ENCODE measurements at regions not wholly inside any gene's neighbourhood (a gene's known extent, or its start where the extent isn't known, plus 50 kb on each side); places are given as distances from the start of the nearest gene placed in this dataset.

DNA sequence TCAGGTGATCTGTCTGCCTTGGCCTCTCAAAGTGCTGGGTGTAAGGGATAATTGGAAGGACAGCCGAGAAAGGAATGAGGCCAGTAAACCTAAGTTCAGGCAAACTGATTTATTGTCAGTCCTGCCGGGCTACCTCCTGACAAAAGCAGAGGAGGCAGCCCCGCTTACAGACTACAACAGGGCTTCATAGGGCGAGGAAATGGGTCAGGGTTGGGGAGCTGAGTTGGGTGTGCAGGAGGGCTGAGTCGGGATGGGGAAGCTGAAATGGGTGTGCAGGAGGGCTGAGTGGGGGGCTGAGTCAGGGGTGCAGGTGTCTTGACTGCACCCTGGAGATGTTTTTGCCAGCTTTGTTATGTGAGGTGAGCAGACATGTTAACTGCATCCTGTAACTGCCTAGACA, 210.2 kb downstream of the SLITRK6 start:
- no peaks in the 10 kb centered on the region for H3K9me3 ChIP-seq (ENCODE audit: control insufficient read depth, insufficient read depth, low read length)

DNA sequence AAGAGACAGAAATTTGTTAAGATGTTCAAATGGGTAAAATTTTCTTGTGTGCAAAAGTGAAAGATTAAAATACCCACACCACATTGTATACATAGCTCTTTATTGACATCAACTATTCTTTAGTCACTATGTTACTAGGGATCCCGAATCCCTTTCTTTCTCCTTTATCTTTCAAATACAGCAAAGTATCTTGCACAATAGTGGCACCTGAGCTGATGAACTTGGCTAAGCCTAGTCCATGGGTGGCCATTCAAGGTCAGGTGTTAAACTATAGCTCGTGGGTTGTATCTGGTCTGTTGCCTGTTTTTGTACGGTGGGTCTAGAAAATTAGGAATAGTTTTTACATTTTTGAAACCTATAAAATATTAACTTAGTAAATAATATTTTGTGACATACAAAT, 210.9 kb downstream of the SLITRK6 start:
- Histone ChIP-seq H3F3A (ENCODE audit: control insufficient read depth, insufficient read depth) (no peaks in the 10 kb centered on the region), H3K4me2 (ENCODE audit: low read length) (no peak overlapping the region), H3K9me3 (ENCODE audit: control insufficient read depth, insufficient read depth, low read length) (no peaks in the 10 kb centered on the region), H4K20me1 (ENCODE audit: control insufficient read depth, insufficient read depth, low read depth, low read length) (no peaks in the 10 kb centered on the region), H3K4me1 (ENCODE audit: control insufficient read depth, low read length) (no peaks in the 10 kb centered on the region), H3K36me3 (ENCODE audit: control insufficient read depth, low read length) (no peaks in the 10 kb centered on the region), H3K9me2 (replicated peaks; ENCODE audit: control insufficient read depth, low read length) (no peaks in the 10 kb centered on the region), H3K27ac (ENCODE audit: low read depth, low read length) (no peak overlapping the region), H3K27me3 (ENCODE audit: control insufficient read depth, low read length) (no peaks in the 10 kb centered on the region), H3K4me3 (ENCODE audit: low read length) (no peak overlapping the region), H3K79me2 (ENCODE audit: control insufficient read depth, low read length) (no peaks in the 10 kb centered on the region)
- no peak for TF ChIP-seq EZH2phosphoT487 (IDR thresholded peaks at IDR 0.05; ENCODE audit: borderline replicate concordance, low read length)
- TF ChIP-seq, protein P1, sequence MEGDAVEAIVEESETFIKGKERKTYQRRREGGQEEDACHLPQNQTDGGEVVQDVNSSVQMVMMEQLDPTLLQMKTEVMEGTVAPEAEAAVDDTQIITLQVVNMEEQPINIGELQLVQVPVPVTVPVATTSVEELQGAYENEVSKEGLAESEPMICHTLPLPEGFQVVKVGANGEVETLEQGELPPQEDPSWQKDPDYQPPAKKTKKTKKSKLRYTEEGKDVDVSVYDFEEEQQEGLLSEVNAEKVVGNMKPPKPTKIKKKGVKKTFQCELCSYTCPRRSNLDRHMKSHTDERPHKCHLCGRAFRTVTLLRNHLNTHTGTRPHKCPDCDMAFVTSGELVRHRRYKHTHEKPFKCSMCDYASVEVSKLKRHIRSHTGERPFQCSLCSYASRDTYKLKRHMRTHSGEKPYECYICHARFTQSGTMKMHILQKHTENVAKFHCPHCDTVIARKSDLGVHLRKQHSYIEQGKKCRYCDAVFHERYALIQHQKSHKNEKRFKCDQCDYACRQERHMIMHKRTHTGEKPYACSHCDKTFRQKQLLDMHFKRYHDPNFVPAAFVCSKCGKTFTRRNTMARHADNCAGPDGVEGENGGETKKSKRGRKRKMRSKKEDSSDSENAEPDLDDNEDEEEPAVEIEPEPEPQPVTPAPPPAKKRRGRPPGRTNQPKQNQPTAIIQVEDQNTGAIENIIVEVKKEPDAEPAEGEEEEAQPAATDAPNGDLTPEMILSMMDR (IDR thresholded peaks at IDR 0.05; ENCODE audit: low read depth, low read length, poor library complexity, severe bottlenecking): no peak

More for the DNA sequence above, 210.2 kb downstream of the SLITRK6 start:
- Histone ChIP-seq H4K20me1 (ENCODE audit: control insufficient read depth, insufficient read depth, low read depth, low read length) (no peaks in the 10 kb centered on the region), H3K4me3 (ENCODE audit: low read length) (no peak overlapping the region), H3K36me3 (ENCODE audit: control insufficient read depth, low read length) (no peaks in the 10 kb centered on the region), H3K27me3 (ENCODE audit: control insufficient read depth, low read length) (no peaks in the 10 kb centered on the region), H3F3A (ENCODE audit: control insufficient read depth, insufficient read depth) (no peaks in the 10 kb centered on the region), H3K9me2 (replicated peaks; ENCODE audit: control insufficient read depth, low read length) (no peaks in the 10 kb centered on the region), H3K27ac (ENCODE audit: low read depth, low read length) (no peak overlapping the region), H3K79me2 (ENCODE audit: control insufficient read depth, low read length) (no peaks in the 10 kb centered on the region), H3K4me2 (ENCODE audit: low read length) (no peak overlapping the region), H3K4me1 (ENCODE audit: control insufficient read depth, low read length) (no peaks in the 10 kb centered on the region)
- TF ChIP-seq, protein P1 (IDR thresholded peaks at IDR 0.05; ENCODE audit: low read depth, low read length, poor library complexity, severe bottlenecking): no peak
- no peak for TF ChIP-seq EZH2phosphoT487 (IDR thresholded peaks at IDR 0.05; ENCODE audit: borderline replicate concordance, low read length)

DNA sequence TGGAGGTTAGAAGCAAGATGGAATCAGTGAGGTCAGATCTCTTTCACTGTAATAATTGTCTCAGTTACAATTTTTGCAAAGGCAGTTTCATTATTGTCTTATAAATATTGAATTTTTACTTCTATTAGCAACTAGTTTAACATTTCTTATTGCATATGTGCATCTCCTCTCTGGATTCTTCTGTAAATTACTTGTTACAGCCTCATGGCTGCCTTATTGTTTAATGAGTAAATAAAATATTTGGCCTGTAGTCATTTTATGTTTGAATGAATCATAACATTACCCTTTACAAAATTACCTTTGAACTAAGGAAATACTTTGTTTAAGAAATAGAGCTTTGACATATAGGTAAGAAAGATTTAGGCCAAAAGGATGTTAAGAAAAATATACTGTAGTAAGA, 212.4 kb downstream of the SLITRK6 start:
- no peak for TF ChIP-seq EZH2phosphoT487 (IDR thresholded peaks at IDR 0.05; ENCODE audit: borderline replicate concordance, low read length)
- TF ChIP-seq, protein P1 (IDR thresholded peaks at IDR 0.05; ENCODE audit: low read depth, low read length, poor library complexity, severe bottlenecking): no peak
- Histone ChIP-seq H4K20me1 (ENCODE audit: control insufficient read depth, insufficient read depth, low read depth, low read length) (no peaks in the 10 kb centered on the region), H3K9me2 (replicated peaks; ENCODE audit: control insufficient read depth, low read length) (no peaks in the 10 kb centered on the region; the same call in 1 of the 2 replicates), H3K4me1 (ENCODE audit: control insufficient read depth, low read length) (no peaks in the 10 kb centered on the region), H3K4me3 (ENCODE audit: low read length) (no peak overlapping the region), H3K9me3 (ENCODE audit: control insufficient read depth, insufficient read depth, low read length) (no peaks in the 10 kb centered on the region), H3K36me3 (ENCODE audit: control insufficient read depth, low read length) (no peaks in the 10 kb centered on the region), H3K4me2 (ENCODE audit: low read length) (no peak overlapping the region), H3K27me3 (ENCODE audit: control insufficient read depth, low read length) (no peaks in the 10 kb centered on the region), H3K27ac (ENCODE audit: low read depth, low read length) (no peak overlapping the region), H3F3A (ENCODE audit: control insufficient read depth, insufficient read depth) (no peaks in the 10 kb centered on the region), H3K79me2 (ENCODE audit: control insufficient read depth, low read length) (no peaks in the 10 kb centered on the region)

Data from DOHH2 (cell line).